Mesenchymal stem cell (in vitro differentiated cells and primary cell): ENCODE measurements at regions not wholly inside any gene's neighbourhood (a gene's known extent, or its start where the extent isn't known, plus 50 kb on each side); places are given as distances from the start of the nearest gene placed in this dataset.

Source experiments
- DNase-seq: peaks from one replicate; pipeline ENCODE4 v3.0.0-alpha.2; 2013
- H2AFZ ChIP-seq: one replicate; pipeline ENCODE4 v1.6.1; 2013; ENCODE audit warnings: low read depth, mild to moderate bottlenecking, control low read depth, inconsistent platforms, low read length, moderate library complexity
- H2AK5ac ChIP-seq: 2 replicates; pipeline ENCODE4 v1.6.1; 2013; ENCODE audit warnings: low read length, moderate library complexity, mild to moderate bottlenecking, inconsistent platforms; ENCODE audit not compliant: severe bottlenecking
- H2BK120ac ChIP-seq: one replicate; pipeline ENCODE4 v1.6.1; 2013; ENCODE audit warnings: low read depth, mild to moderate bottlenecking, inconsistent platforms, low read length, moderate library complexity
- H2BK12ac ChIP-seq, 2 experiments: one replicate each; pipeline ENCODE4 v1.6.1; 2013; ENCODE audit warnings: inconsistent platforms in 2 of 2, low read length in 2 of 2, mild to moderate bottlenecking in 2 of 2, moderate library complexity in 2 of 2, control low read depth in 1 of 2
- H2BK15ac ChIP-seq: one replicate; pipeline ENCODE4 v1.6.1; 2013; ENCODE audit warnings: mild to moderate bottlenecking, low read depth, inconsistent platforms; ENCODE audit not compliant: poor library complexity, severe bottlenecking
- H2BK5ac ChIP-seq: 2 replicates; pipeline ENCODE4 v1.6.1; 2013; ENCODE audit warnings: low read depth, mild to moderate bottlenecking, low read length, control low read depth, inconsistent platforms; ENCODE audit not compliant: poor library complexity, severe bottlenecking
- H3K14ac ChIP-seq, 2 experiments: one replicate each; pipeline ENCODE4 v1.6.1; 2013; ENCODE audit warnings: inconsistent platforms in 2 of 2, low read length in 2 of 2, control low read depth in 1 of 2, mild to moderate bottlenecking in 1 of 2, moderate library complexity in 1 of 2
- H3K18ac ChIP-seq, 2 experiments: one replicate each; pipeline ENCODE4 v1.6.1; 2013; ENCODE audit warnings: inconsistent platforms in 2 of 2, low read length in 2 of 2, control low read depth in 1 of 2, low read depth in 1 of 2, mild to moderate bottlenecking in 1 of 2
- H3K23ac ChIP-seq, 2 experiments: one replicate each; pipeline ENCODE4 v1.6.1; 2013; ENCODE audit warnings: inconsistent platforms in 2 of 2, low read length in 2 of 2, mild to moderate bottlenecking in 2 of 2, moderate library complexity in 2 of 2, control low read depth in 1 of 2
- H3K27ac ChIP-seq: 2 replicates; pipeline ENCODE4 v1.5.1; 2013; ENCODE audit warnings: mild to moderate bottlenecking, moderate library complexity, low read length, control low read depth, inconsistent platforms; ENCODE audit not compliant: poor library complexity, severe bottlenecking
- H3K27me3 ChIP-seq, 2 experiments: 2 replicates each; pipeline versions ENCODE4 v1.6.1 to v1.7.0; 2013; ENCODE audit warnings: low read length in 2 of 2, mild to moderate bottlenecking in 2 of 2, moderate library complexity in 2 of 2, control low read depth in 1 of 2, inconsistent platforms in 1 of 2; ENCODE audit not compliant: control insufficient read depth in 1 of 2, insufficient read depth in 1 of 2
- H3K36me3 ChIP-seq, 2 experiments: 2 replicates each; pipeline versions ENCODE4 v1.6.1 to v1.7.0; 2013; ENCODE audit warnings: low read length in 2 of 2, control low read depth in 1 of 2, inconsistent platforms in 1 of 2, low read depth in 1 of 2, mild to moderate bottlenecking in 1 of 2; ENCODE audit not compliant: insufficient read depth in 2 of 2, control insufficient read depth in 1 of 2
- H3K4ac ChIP-seq, 2 experiments: one replicate each; pipeline ENCODE4 v1.6.1; 2013; ENCODE audit warnings: inconsistent platforms in 2 of 2, low read length in 2 of 2, mild to moderate bottlenecking in 2 of 2, moderate library complexity in 2 of 2, control low read depth in 1 of 2, low read depth in 1 of 2
- H3K4me1 ChIP-seq: 2 replicates; pipeline ENCODE4 v1.6.1; 2013; ENCODE audit warnings: low read depth, low read length, control low read depth; ENCODE audit not compliant: control insufficient read depth, insufficient read depth
- H3K4me2 ChIP-seq: 2 replicates; pipeline ENCODE4 v1.6.1; 2013; ENCODE audit warnings: low read length, mild to moderate bottlenecking, inconsistent platforms; ENCODE audit not compliant: poor library complexity, severe bottlenecking
- H3K4me3 ChIP-seq, 2 experiments: 2 replicates each; pipeline versions ENCODE4 v1.5.1 to v1.7.0; 2013; ENCODE audit warnings: low read length in 2 of 2, mild to moderate bottlenecking in 2 of 2, control low read depth in 1 of 2, low read depth in 1 of 2; ENCODE audit not compliant: insufficient read depth in 1 of 2
- H3K79me1 ChIP-seq: replicated peaks from 2 replicates; pipeline ENCODE4 v1.6.1; 2013; ENCODE audit warnings: mild to moderate bottlenecking, control low read depth, low read length, inconsistent platforms; ENCODE audit not compliant: poor library complexity, severe bottlenecking
- H3K9ac ChIP-seq: 2 replicates; pipeline ENCODE4 v1.7.0; 2013; ENCODE audit warnings: mild to moderate bottlenecking, low read length, moderate library complexity
- H3K9me3 ChIP-seq: 2 replicates; pipeline ENCODE4 v1.7.0; 2013; ENCODE audit warnings: mild to moderate bottlenecking, low read length; ENCODE audit not compliant: control insufficient read depth
- H4K8ac ChIP-seq: one replicate; pipeline ENCODE4 v1.6.1; 2013; ENCODE audit warnings: inconsistent platforms, mild to moderate bottlenecking, low read length, moderate library complexity
- H4K91ac ChIP-seq: one replicate; pipeline ENCODE4 v1.6.1; 2013; ENCODE audit warnings: mild to moderate bottlenecking, low read length, inconsistent platforms
- WGBS: methylation state at CpG from one replicate; pipeline ENCODE4 v1.1.7; 2013; ENCODE audit warnings: mixed read lengths; 5-methylcytosine and 5-hydroxymethylcytosine counted together

- Histone ChIP-seq H4K8ac (no peak overlapping the region), H3K27ac (no peak overlapping the region), H2AFZ (no peak overlapping the region), H4K91ac (no peak overlapping the region), H3K27me3 (no peaks in the 10 kb centered on the region), H2BK5ac (no peak overlapping the region), H3K36me3 (no peaks in the 10 kb centered on the region), H3K14ac (no peak overlapping the region), H3K18ac (no peak overlapping the region), H3K4me2 (no peak overlapping the region), H2BK120ac (no peak overlapping the region), H2AK5ac (no peak overlapping the region), H3K4me3 (no peak overlapping the region), H3K23ac (no peak overlapping the region), H3K9ac (no peak overlapping the region), H3K4ac (no peak overlapping the region), H2BK15ac (no peak overlapping the region), H3K9me3 (no peaks in the 10 kb centered on the region), H3K4me1 (no peaks in the 10 kb centered on the region), H2BK12ac (no peak overlapping the region), H3K79me1 (no peaks in the 10 kb centered on the region)
- no peak for DNase-seq
- 93% methylated on average over 2 of the region's 2 CpGs for WGBS
Observed at GRCh38 chr3:67239353-67239752, 241.2 kb downstream of the KBTBD8 start.

GRCh38 chr3:67241084-67241483 is 243.0 kb downstream of the KBTBD8 start:
- no peak for DNase-seq
- Histone ChIP-seq H2AK5ac (no peak overlapping the region), H2BK120ac (no peak overlapping the region), H2BK15ac (no peak overlapping the region), H4K8ac (no peak overlapping the region), H3K9ac (no peak overlapping the region), H3K27me3 (no peaks in the 10 kb centered on the region), H3K36me3 (no peaks in the 10 kb centered on the region), H2BK12ac (no peak overlapping the region), H3K4me1 (no peaks in the 10 kb centered on the region), H3K4me2 (no peak overlapping the region), H3K4ac (no peak overlapping the region), H3K27ac (no peak overlapping the region), H3K4me3 (no peak overlapping the region), H3K18ac (no peak overlapping the region), H3K23ac (no peak overlapping the region), H3K79me1 (no peaks in the 10 kb centered on the region), H4K91ac (no peak overlapping the region), H3K14ac (no peak overlapping the region), H2BK5ac (no peak overlapping the region), H2AFZ (no peak overlapping the region), H3K9me3 (no peaks in the 10 kb centered on the region)
- 54% methylated on average over 3 of the region's 4 CpGs for WGBS

- H3K9me3 ChIP-seq = no peaks in the 10 kb centered on the region
- DNase-seq = no peak
- H2BK5ac ChIP-seq = no peak overlapping the region
- H3K27ac ChIP-seq = no peak overlapping the region
- no peaks in the 10 kb centered on the region for H3K79me1 ChIP-seq
- 74% methylated on average over 2 of the region's 2 CpGs for WGBS
- H3K4me2 ChIP-seq = no peak overlapping the region
- no peaks in the 10 kb centered on the region for H3K4me1 ChIP-seq
- H3K23ac ChIP-seq = no peak overlapping the region
- no peak overlapping the region for H2BK120ac ChIP-seq
- H2BK12ac ChIP-seq = no peak overlapping the region
- H4K8ac ChIP-seq = no peak overlapping the region
- no peaks in the 10 kb centered on the region for H3K27me3 ChIP-seq
- H3K9ac ChIP-seq = no peak overlapping the region
- no peaks in the 10 kb centered on the region for H3K36me3 ChIP-seq
- no peak overlapping the region for H2AFZ ChIP-seq
- no peak overlapping the region for H3K18ac ChIP-seq
- no peak overlapping the region for H3K4ac ChIP-seq
- H3K14ac ChIP-seq = no peak overlapping the region
- no peak overlapping the region for H2BK15ac ChIP-seq
- no peak overlapping the region for H3K4me3 ChIP-seq
- no peak overlapping the region for H2AK5ac ChIP-seq
- no peak overlapping the region for H4K91ac ChIP-seq
Observed at GRCh38 chr3:67244130-67244529, 246.0 kb downstream of the KBTBD8 start.

- no peaks in the 10 kb centered on the region for H3K27me3 ChIP-seq
- no peak overlapping the region for H3K4ac ChIP-seq
- no peak overlapping the region for H3K4me3 ChIP-seq
- H3K14ac ChIP-seq = no peak overlapping the region
- no peaks in the 10 kb centered on the region for H3K4me1 ChIP-seq
- H4K8ac ChIP-seq = no peak overlapping the region
- H3K9ac ChIP-seq = no peak overlapping the region
- H2AK5ac ChIP-seq = no peak overlapping the region
- H3K36me3 ChIP-seq = no peaks in the 10 kb centered on the region
- no peaks in the 10 kb centered on the region for H3K9me3 ChIP-seq
- DNase-seq = no peak
- no peak overlapping the region for H3K4me2 ChIP-seq
- H2AFZ ChIP-seq = no peak overlapping the region
- H4K91ac ChIP-seq = no peak overlapping the region
- no peak overlapping the region for H3K18ac ChIP-seq
- H3K23ac ChIP-seq = no peak overlapping the region
- H3K27ac ChIP-seq = no peak overlapping the region
- H3K79me1 ChIP-seq = no peaks in the 10 kb centered on the region
- H2BK120ac ChIP-seq = no peak overlapping the region
- H2BK15ac ChIP-seq = no peak overlapping the region
- no peak overlapping the region for H2BK5ac ChIP-seq
- H2BK12ac ChIP-seq = no peak overlapping the region
- 48% methylated on average over 3 of the region's 3 CpGs for WGBS
Observed at GRCh38 chr3:67245545-67245944, 247.4 kb downstream of the KBTBD8 start.
